Vagina (tissue), 2 donors: ENCODE measurements at regions not wholly inside any gene's neighbourhood (a gene's known extent, or its start where the extent isn't known, plus 50 kb on each side); places are given as distances from the start of the nearest gene placed in this dataset.

Experiments
- DNase-seq, 2 donors: peaks; one replicate each; pipeline ENCODE4 v3.0.0-alpha.2; 2017; ENCODE audit errors: extremely low spot score in 2 of 2
- H3K27ac ChIP-seq: fragments of 200-600 bp; sonication (generic); one replicate; pipeline ENCODE4 v1.5.1; 2019
- H3K27me3 ChIP-seq: fragments of 200-600 bp; sonication (generic); one replicate; pipeline ENCODE4 v1.5.1; 2019
- H3K36me3 ChIP-seq, 2 donors: fragments of 200-600 bp; sonication (generic); one replicate each; pipeline ENCODE4 v1.5.1; 2017 to 2019
- H3K4me1 ChIP-seq: fragments of 200-600 bp; sonication (generic); one replicate; pipeline ENCODE4 v1.5.1; 2019
- H3K4me3 ChIP-seq, 2 donors: fragments of 200-600 bp; sonication (generic); 1 replicate in 1 of 2; 2 replicates in 1 of 2; pipeline ENCODE4 v1.5.1; 2016 to 2019
- H3K9me3 ChIP-seq: fragments of 200-600 bp; sonication (generic); one replicate; pipeline ENCODE4 v1.5.1; 2019
- CTCF ChIP-seq, 3 experiments: fragments of 450-650 bp in 2 of 3; fragments of 200-600 bp in 1 of 3; sonication (generic) in 1 of 3; IDR thresholded peaks; one replicate each; pipeline ENCODE4 v1.5.1; 2017 to 2019; ENCODE audit warnings: antibody characterized with exemption in 3 of 3, mild to moderate bottlenecking in 2 of 3, moderate library complexity in 2 of 3
- POLR2A ChIP-seq, 2 donors: fragments of 450-650 bp; IDR thresholded peaks; one replicate each; pipeline ENCODE4 v1.6.1; 2017; ENCODE audit warnings: antibody characterized with exemption in 2 of 2, mild to moderate bottlenecking in 2 of 2, moderate library complexity in 2 of 2
- POLR2AphosphoS5 ChIP-seq, 2 donors: sonication (generic); formaldehyde crosslinking; IDR thresholded peaks; one replicate each; pipeline ENCODE4 v1.9.0; 2017; ENCODE audit warnings: antibody characterized with exemption in 2 of 2, mild to moderate bottlenecking in 2 of 2, low read depth in 1 of 2; ENCODE audit not compliant: insufficient read depth in 1 of 2
- intact Hi-C: fragments of 100-400 bp; cut with DNase I; formaldehyde crosslinking; loops from one replicate; pipeline ENCODE4 v1.15.1; 2023

- DNase-seq: no peak
- Histone ChIP-seq H3K27me3 (no peaks in the 10 kb centered on the region), H3K4me1 (peaks cover 15% of the 10 kb centered on the region), H3K4me3 (no peak overlapping the region), H3K9me3 (no peaks in the 10 kb centered on the region), H3K36me3 (no peaks in the 10 kb centered on the region), H3K27ac (no peak overlapping the region)
- TF ChIP-seq CTCF (IDR thresholded peaks at IDR 0.05) (no peak), POLR2AphosphoS5 (IDR thresholded peaks at IDR 0.05; ENCODE audit: insufficient read depth in 1 of 2, low read depth in 1 of 2) (no peak)
- intact Hi-C loops: no loop called here
These were observed 65.9 kb upstream of the YWHAQ start for GRCh38 chr2:9696731-9697130.

DNA sequence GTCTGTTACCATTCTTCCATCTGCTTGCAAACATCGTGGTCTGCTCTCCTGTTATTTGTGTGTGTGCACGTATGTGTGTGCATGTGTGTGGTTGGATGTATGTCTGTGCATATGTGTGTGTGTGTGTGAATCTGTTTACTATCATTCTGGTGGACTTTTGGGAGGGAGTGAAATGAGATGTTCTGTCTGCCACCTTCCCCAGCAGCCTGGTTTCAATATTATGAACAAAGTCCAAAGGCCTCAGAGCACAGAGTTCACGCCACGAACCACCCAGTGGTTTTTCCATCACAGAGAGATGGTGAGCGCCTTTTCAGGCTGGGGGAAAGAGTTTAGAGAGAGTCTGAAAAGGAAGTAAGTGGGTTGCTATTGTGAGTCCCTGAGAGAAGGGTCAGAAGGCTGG, 67.1 kb upstream of the YWHAQ start:
- no peak for DNase-seq
- TF ChIP-seq CTCF (IDR thresholded peaks at IDR 0.05) (no peak), POLR2A (IDR thresholded peaks at IDR 0.05) (no peak), POLR2AphosphoS5 (IDR thresholded peaks at IDR 0.05; ENCODE audit: insufficient read depth in 1 of 2, low read depth in 1 of 2) (no peak)
- Histone ChIP-seq H3K36me3 (no peaks in the 10 kb centered on the region), H3K9me3 (no peaks in the 10 kb centered on the region), H3K4me1 (peaks cover 9% of the 10 kb centered on the region), H3K4me3 (no peak overlapping the region), H3K27me3 (no peaks in the 10 kb centered on the region), H3K27ac (no peak overlapping the region)
- intact Hi-C loops: no loop called here

DNA sequence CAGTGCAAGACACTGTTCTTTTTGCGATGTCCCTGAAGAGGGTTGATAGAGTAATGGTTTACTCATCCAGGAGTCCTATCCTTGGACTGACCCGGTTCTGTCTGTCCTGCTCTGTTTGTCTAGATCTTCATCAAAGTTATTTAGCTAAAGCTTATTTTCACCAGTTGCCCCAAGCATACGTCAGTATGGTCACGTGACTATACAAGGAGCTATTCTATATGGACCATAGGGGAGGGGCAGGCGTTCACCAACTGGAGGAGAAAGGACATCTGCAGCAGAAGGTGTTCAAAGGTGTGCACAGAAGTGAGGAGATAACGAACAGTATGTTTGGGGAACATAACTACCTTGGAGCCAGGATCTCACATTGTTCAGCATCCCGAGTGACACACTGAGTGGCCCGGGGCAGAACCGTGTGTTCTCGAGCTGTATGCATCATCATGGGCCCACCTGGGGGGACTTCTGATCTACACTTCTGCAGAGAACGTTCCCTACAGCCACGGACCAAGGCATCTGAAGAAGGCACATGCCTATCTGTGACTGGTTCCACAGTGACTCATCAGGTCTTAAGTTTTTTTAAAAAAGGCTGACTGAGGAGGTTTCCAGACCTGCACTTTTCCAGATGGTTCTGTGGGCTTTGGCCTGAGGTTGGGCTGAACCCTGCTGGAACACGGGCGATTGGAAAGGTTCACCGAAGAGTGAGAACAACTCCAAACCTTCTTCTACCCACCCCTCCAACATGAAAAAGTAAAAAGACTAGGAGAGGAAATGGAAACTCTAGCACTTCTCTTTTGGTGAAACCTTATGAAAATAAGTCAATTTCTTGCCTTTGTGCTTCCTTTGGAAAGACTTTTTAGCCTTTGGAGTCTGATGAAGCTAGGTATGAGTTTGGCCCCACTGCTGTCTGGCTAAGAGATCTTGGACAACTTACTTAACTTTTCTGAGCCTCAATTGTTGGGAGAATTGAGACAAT, 68.6 kb upstream of the YWHAQ start:
- Histone ChIP-seq H3K27ac (no peak overlapping the region), H3K9me3 (no peaks in the 10 kb centered on the region), H3K27me3 (no peaks in the 10 kb centered on the region), H3K36me3 (no peaks in the 10 kb centered on the region), H3K4me3 (no peak overlapping the region), H3K4me1 (peaks cover 12% of the 10 kb centered on the region)
- DNase-seq: no peak
- intact Hi-C loops: no loop called here
- TF ChIP-seq POLR2AphosphoS5 (IDR thresholded peaks at IDR 0.05; ENCODE audit: insufficient read depth in 1 of 2, low read depth in 1 of 2): no peak
- TF ChIP-seq POLR2A (IDR thresholded peaks at IDR 0.05): no peak
- no peak for TF ChIP-seq CTCF (IDR thresholded peaks at IDR 0.05)

DNA sequence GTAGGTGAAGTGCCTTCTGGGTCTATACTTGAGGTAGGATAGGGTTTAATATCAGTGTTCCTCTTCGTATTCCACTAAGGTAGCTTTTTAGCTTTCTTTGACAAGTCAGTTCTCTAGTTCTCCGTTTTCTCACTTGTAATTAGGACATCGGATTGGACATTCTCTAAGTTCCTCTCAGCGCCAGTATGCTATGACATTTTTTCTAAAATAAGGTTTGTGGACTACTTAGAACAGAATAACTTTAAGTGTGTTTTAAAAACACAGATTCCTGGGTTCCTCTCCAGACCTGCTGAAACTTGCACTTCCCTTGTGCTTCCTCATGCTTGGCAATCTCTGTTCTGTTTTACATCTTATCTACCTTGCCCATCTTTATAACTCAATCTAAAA, 69.3 kb upstream of the YWHAQ start:
- intact Hi-C loops: no loop called here
- Histone ChIP-seq H3K4me3 (no peak overlapping the region), H3K27ac (no peak overlapping the region), H3K4me1 (peaks cover 12% of the 10 kb centered on the region), H3K36me3 (no peaks in the 10 kb centered on the region), H3K27me3 (no peaks in the 10 kb centered on the region), H3K9me3 (no peaks in the 10 kb centered on the region)
- TF ChIP-seq CTCF (IDR thresholded peaks at IDR 0.05) (no peak), POLR2AphosphoS5 (IDR thresholded peaks at IDR 0.05; ENCODE audit: insufficient read depth in 1 of 2, low read depth in 1 of 2) (no peak), POLR2A (IDR thresholded peaks at IDR 0.05) (no peak)
- no peak for DNase-seq

DNA sequence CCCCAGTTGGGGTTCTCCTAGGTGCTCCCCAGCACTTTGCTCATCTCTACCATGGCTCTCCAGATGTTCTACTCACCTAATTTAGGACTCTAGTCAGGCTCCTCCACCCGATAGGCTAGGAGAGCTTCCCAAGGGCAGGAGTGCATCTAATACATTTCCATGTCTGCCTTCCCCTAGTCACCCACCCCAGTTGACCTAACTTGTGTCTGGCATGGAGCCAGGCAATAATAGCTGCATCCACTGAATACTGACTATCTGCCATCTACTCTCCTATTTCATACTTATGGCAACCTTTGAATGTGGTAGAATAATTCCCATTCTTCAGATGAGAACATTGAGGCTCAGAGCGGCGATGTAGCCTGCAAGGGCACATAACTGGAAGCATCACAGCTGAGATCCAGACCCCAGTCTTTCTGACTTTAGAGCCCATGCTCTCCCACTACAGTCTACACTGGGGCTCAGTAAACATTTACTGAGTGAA, 71.8 kb upstream of the YWHAQ start:
- Histone ChIP-seq H3K27me3 (no peaks in the 10 kb centered on the region), H3K4me1 (peaks cover 12% of the 10 kb centered on the region), H3K4me3 (no peak overlapping the region), H3K36me3 (no peaks in the 10 kb centered on the region), H3K9me3 (no peaks in the 10 kb centered on the region), H3K27ac (no peak overlapping the region)
- intact Hi-C loops: no loop called here
- TF ChIP-seq CTCF (IDR thresholded peaks at IDR 0.05): no peak
- no peak for TF ChIP-seq POLR2A (IDR thresholded peaks at IDR 0.05)
- TF ChIP-seq POLR2AphosphoS5 (IDR thresholded peaks at IDR 0.05; ENCODE audit: insufficient read depth in 1 of 2, low read depth in 1 of 2): no peak
- DNase-seq: no peak
